H1 (cell line): ENCODE measurements at regions not wholly inside any gene's neighbourhood (a gene's known extent, or its start where the extent isn't known, plus 50 kb on each side); places are given as distances from the start of the nearest gene placed in this dataset.

ENCODE experiments used
- CEBPB ChIP-seq: IDR thresholded peaks from 2 replicates; pipeline ENCODE4 v1.6.1; 2012; ENCODE audit warnings: low read depth, low read length
- EZH2 ChIP-seq: fragments of 200-600 bp; sonication (generic); IDR thresholded peaks from 2 replicates; pipeline ENCODE4 v1.7.1; 2012; ENCODE audit warnings: low read depth, mild to moderate bottlenecking, moderate library complexity, low read length, inconsistent platforms; ENCODE audit not compliant: severe bottlenecking
- RXRA ChIP-seq: IDR thresholded peaks from 2 replicates; pipeline ENCODE4 v1.6.1; 2011; ENCODE audit warnings: low read depth, mild to moderate bottlenecking, low read length, moderate library complexity; ENCODE audit not compliant: insufficient read depth
- SP2 ChIP-seq: IDR thresholded peaks from 2 replicates; pipeline ENCODE4 v1.6.1; 2012; ENCODE audit warnings: mild to moderate bottlenecking, low read length, inconsistent platforms
- TAF1 ChIP-seq: IDR thresholded peaks from 2 replicates; pipeline ENCODE4 v1.6.1; 2011; ENCODE audit warnings: mild to moderate bottlenecking, low read depth, low read length
- TAF7 ChIP-seq: optimal IDR thresholded peaks from 2 replicates; pipeline ENCODE3; 2011; ENCODE audit warnings: low read depth, mild to moderate bottlenecking, inconsistent platforms, low read length, moderate library complexity, borderline replicate concordance

DNA sequence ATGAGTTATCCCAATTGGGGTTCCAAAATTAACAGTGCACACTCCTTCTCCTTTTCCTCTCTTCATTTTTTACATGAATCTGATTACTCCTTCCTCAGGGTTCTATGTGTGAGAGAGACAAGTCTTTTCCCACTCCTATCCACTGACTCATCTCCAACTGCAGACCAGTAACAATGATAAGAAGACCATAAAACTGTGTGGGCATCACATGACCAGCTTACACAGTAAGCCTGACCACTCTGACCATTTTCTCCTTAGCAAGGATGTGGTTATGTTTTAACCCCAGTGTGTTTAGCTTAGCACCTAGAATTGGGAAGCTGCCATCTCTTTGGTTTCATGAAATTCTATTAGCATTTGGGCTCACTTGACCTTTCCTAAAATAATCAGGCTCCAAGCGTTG is 145.0 kb upstream of the CALCR start (continued):
- TF ChIP-seq RXRA (no peak), SP2 (no peak), TAF7 (no peak), TAF1 (no peak), EZH2 (no peak), CEBPB (no peak)
